DOHH2 (cell line): ENCODE measurements at regions not wholly inside any gene's neighbourhood (a gene's known extent, or its start where the extent isn't known, plus 50 kb on each side); places are given as distances from the start of the nearest gene placed in this dataset.

Experiments used
- H3F3A ChIP-seq: fragments of 200-600 bp; sonication (generic), shearing (Covaris generic); 2 replicates; pipeline ENCODE4 v1.6.0; 2016; ENCODE audit warnings: antibody characterized with exemption, mild to moderate bottlenecking; ENCODE audit not compliant: control insufficient read depth, insufficient read depth
- H3K27ac ChIP-seq: fragments of 200-600 bp; sonication (generic); 2 replicates; pipeline ENCODE4 v1.5.1; 2014; ENCODE audit warnings: low read depth, mild to moderate bottlenecking, low read length, moderate library complexity
- H3K27me3 ChIP-seq: fragments of 200-600 bp; sonication (generic); 2 replicates; pipeline ENCODE4 v1.6.1; 2014; ENCODE audit warnings: mild to moderate bottlenecking, low read length, mixed read lengths; ENCODE audit not compliant: control insufficient read depth
- H3K36me3 ChIP-seq: fragments of 200-600 bp; sonication (generic); 2 replicates; pipeline ENCODE4 v1.6.1; 2014; ENCODE audit warnings: mild to moderate bottlenecking, low read length, moderate library complexity, mixed read lengths; ENCODE audit not compliant: control insufficient read depth
- H3K4me1 ChIP-seq: fragments of 200-600 bp; sonication (generic); 2 replicates; pipeline ENCODE4 v1.6.1; 2014; ENCODE audit warnings: mild to moderate bottlenecking, low read length, mixed read lengths; ENCODE audit not compliant: control insufficient read depth
- H3K4me2 ChIP-seq: fragments of 200-600 bp; sonication (generic); 2 replicates; pipeline ENCODE4 v1.6.0; 2014; ENCODE audit warnings: mild to moderate bottlenecking, low read length, moderate library complexity
- H3K4me3 ChIP-seq: fragments of 200-600 bp; sonication (generic); 2 replicates; pipeline ENCODE4 v1.5.1; 2014; ENCODE audit warnings: mild to moderate bottlenecking, low read length, mixed read lengths
- H3K79me2 ChIP-seq: fragments of 200-600 bp; sonication (generic); 2 replicates; pipeline ENCODE4 v1.6.1; 2014; ENCODE audit warnings: mild to moderate bottlenecking, low read length, mixed read lengths; ENCODE audit not compliant: control insufficient read depth
- H3K9me2 ChIP-seq: fragments of 200-600 bp; sonication (generic); replicated peaks from 2 replicates; pipeline ENCODE4 v1.6.1; 2014; ENCODE audit warnings: mild to moderate bottlenecking, low read length, mixed read lengths; ENCODE audit not compliant: control insufficient read depth
- H3K9me3 ChIP-seq: fragments of 200-600 bp; sonication (generic); 2 replicates; pipeline ENCODE4 v1.6.1; 2014; ENCODE audit warnings: antibody characterized with exemption, low read length, mixed read lengths; ENCODE audit not compliant: control insufficient read depth, insufficient read depth
- H4K20me1 ChIP-seq: fragments of 200-600 bp; sonication (generic); 2 replicates; pipeline ENCODE4 v1.6.0; 2014; ENCODE audit warnings: low read depth, mild to moderate bottlenecking, antibody characterized with exemption, low read length, moderate library complexity; ENCODE audit not compliant: control insufficient read depth, insufficient read depth
- CTCF ChIP-seq: fragments of 200-600 bp; sonication (generic); IDR thresholded peaks from one replicate; pipeline ENCODE4 v1.5.1; 2014; ENCODE audit warnings: antibody characterized with exemption, mild to moderate bottlenecking, low read depth, low read length; ENCODE audit not compliant: poor library complexity, severe bottlenecking
- EZH2phosphoT487 ChIP-seq: fragments of 200-600 bp; sonication (generic); IDR thresholded peaks from 2 replicates; pipeline ENCODE4 v1.6.1; 2017; ENCODE audit warnings: borderline replicate concordance, mild to moderate bottlenecking, antibody characterized with exemption, low read length, moderate library complexity, mixed read lengths

GRCh38 chr6:142011156-142011555 is 121.6 kb upstream of the GJE1 start:
- Histone ChIP-seq H3K4me2 (no peak overlapping the region), H3K27me3 (no peaks in the 10 kb centered on the region), H3K9me2 (no peaks in the 10 kb centered on the region), H3K4me3 (no peak overlapping the region), H3K4me1 (no peaks in the 10 kb centered on the region), H4K20me1 (no peaks in the 10 kb centered on the region), H3K79me2 (no peaks in the 10 kb centered on the region), H3K9me3 (no peaks in the 10 kb centered on the region), H3K27ac (no peak overlapping the region), H3F3A (no peaks in the 10 kb centered on the region), H3K36me3 (no peaks in the 10 kb centered on the region)
- TF ChIP-seq EZH2phosphoT487 (no peak), CTCF (no peak)

- no peak overlapping the region for H3K4me3 ChIP-seq
- H3K27ac ChIP-seq, result no peak overlapping the region
- peaks cover under 1% of the 10 kb centered on the region; the same call in 1 of the 2 replicates for H3F3A ChIP-seq
- no peaks in the 10 kb centered on the region for H3K27me3 ChIP-seq
- H3K9me2 ChIP-seq, result no peaks in the 10 kb centered on the region; the same call in 1 of the 2 replicates
- no peaks in the 10 kb centered on the region for H3K79me2 ChIP-seq
- H3K9me3 ChIP-seq, result no peaks in the 10 kb centered on the region
- no peaks in the 10 kb centered on the region for H3K4me1 ChIP-seq
- TF ChIP-seq EZH2phosphoT487 (no peak), CTCF (no peak)
- no peaks in the 10 kb centered on the region for H4K20me1 ChIP-seq
- no peak overlapping the region for H3K4me2 ChIP-seq
- H3K36me3 ChIP-seq, result no peaks in the 10 kb centered on the region
These were observed 123.1 kb upstream of the GJE1 start for GRCh38 chr6:142009647-142010046.

- Histone ChIP-seq H3K27me3 (no peaks in the 10 kb centered on the region), H3K4me1 (no peaks in the 10 kb centered on the region), H3F3A (peaks cover 8% of the 10 kb centered on the region), H3K79me2 (no peaks in the 10 kb centered on the region), H3K4me2 (no peak overlapping the region), H3K9me3 (no peaks in the 10 kb centered on the region), H4K20me1 (no peaks in the 10 kb centered on the region), H3K9me2 (no peaks in the 10 kb centered on the region; the same call in 1 of the 2 replicates), H3K4me3 (no peak overlapping the region), H3K36me3 (no peaks in the 10 kb centered on the region), H3K27ac (no peak overlapping the region)
- TF ChIP-seq EZH2phosphoT487, result no peak
- no peak for TF ChIP-seq CTCF
These were observed 123.9 kb upstream of the GJE1 start for GRCh38 chr6:142008781-142009180.
